ENCODE measurements at regions not wholly inside any gene's neighbourhood (a gene's known extent, or its start where the extent isn't known, plus 50 kb on each side); places are given as distances from the start of the nearest gene placed in this dataset.

DNA sequence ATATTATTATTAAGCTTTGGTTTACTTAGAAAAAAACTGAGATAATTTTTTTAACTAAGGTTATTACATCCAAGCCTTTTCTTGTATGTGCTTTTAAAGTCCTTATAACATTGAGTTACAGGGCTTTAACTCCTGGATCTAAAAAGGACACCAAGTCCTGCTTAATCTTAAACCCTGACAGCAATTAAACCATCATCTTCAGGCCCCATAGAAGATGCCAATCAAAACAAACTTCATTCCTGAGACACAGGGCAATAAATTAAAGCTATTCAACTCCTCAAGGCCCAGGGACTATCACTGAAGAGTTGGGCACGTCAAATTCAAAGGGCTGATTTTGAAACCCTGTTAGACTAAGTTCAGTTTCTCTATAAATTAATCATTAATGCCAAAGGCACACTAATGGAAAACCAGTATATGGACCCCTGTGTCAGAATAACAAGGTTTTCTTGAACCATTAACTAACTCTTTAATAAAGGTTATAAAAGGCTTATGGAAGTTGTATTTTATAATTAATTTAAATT, 1152.6 kb downstream of the NSUN3 start:
- no peaks in the 10 kb centered on the region for H3K27me3 Mint-ChIP-seq (ENCODE audit: low read depth)
- TF ChIP-seq, protein P1, sequence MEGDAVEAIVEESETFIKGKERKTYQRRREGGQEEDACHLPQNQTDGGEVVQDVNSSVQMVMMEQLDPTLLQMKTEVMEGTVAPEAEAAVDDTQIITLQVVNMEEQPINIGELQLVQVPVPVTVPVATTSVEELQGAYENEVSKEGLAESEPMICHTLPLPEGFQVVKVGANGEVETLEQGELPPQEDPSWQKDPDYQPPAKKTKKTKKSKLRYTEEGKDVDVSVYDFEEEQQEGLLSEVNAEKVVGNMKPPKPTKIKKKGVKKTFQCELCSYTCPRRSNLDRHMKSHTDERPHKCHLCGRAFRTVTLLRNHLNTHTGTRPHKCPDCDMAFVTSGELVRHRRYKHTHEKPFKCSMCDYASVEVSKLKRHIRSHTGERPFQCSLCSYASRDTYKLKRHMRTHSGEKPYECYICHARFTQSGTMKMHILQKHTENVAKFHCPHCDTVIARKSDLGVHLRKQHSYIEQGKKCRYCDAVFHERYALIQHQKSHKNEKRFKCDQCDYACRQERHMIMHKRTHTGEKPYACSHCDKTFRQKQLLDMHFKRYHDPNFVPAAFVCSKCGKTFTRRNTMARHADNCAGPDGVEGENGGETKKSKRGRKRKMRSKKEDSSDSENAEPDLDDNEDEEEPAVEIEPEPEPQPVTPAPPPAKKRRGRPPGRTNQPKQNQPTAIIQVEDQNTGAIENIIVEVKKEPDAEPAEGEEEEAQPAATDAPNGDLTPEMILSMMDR (IDR thresholded peaks at IDR 0.05; ENCODE audit: unreplicated experiment in 3 of 3) = no peak
- peaks cover 12% of the 10 kb centered on the region for H3K9me3 Mint-ChIP-seq
- no peak overlapping the region for H3K27ac Mint-ChIP-seq
- no peak overlapping the region for H3K4me3 Mint-ChIP-seq
- H3K36me3 Mint-ChIP-seq (ENCODE audit: low read depth) = peaks cover 6% of the 10 kb centered on the region
- no peaks in the 10 kb centered on the region for H3K4me1 Mint-ChIP-seq

DNA sequence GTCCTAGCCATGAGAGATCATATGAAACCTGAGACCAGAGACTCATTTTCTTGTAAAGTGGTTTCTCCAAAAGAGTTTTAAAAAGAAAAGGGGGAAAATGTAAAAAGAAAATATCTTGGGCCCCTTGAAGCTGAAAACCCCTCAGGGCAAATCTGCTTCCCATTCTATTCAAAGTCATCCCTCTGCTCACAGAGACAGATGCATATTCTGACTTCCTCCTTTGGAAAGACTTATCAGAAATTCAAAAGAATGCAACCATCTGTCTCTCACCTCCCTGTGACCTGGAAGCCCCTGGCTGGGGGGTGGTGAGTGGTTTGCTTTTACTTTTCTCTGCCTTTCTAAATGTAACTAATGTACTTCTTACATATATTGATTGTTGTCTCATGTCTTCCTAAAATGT, 1154.8 kb downstream of the NSUN3 start:
- H3K4me3 Mint-ChIP-seq = no peak overlapping the region
- no peaks in the 10 kb centered on the region for H3K27me3 Mint-ChIP-seq (ENCODE audit: low read depth)
- H3K9me3 Mint-ChIP-seq = peaks cover 12% of the 10 kb centered on the region
- no peak overlapping the region for H3K27ac Mint-ChIP-seq
- H3K4me1 Mint-ChIP-seq = no peaks in the 10 kb centered on the region
- TF ChIP-seq, protein P1 (IDR thresholded peaks at IDR 0.05; ENCODE audit: unreplicated experiment in 3 of 3) = no peak
- H3K36me3 Mint-ChIP-seq (ENCODE audit: low read depth) = peaks cover 6% of the 10 kb centered on the region

DNA sequence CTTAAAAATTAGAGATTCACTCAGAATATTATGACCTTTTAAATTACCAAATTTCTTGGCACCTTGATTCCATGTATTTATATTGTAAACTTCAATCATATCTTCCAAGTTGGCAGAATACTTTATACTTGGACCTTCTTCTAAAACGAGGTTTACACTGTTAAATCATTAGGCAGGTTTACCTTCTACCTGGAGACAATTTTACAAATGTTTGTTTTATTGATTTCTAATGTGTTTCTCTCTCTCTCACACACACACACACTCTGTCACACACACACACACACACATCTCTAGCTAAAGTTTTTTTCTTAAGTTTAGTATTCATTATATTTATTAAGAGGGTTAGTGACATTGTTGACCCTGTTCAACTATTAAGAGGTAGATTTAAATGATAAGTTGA, 1155.6 kb downstream of the NSUN3 start:
- Mint-ChIP-seq H3K36me3 (ENCODE audit: low read depth) (peaks cover 6% of the 10 kb centered on the region), H3K4me1 (no peaks in the 10 kb centered on the region), H3K4me3 (no peak overlapping the region), H3K27ac (no peak overlapping the region), H3K9me3 (peaks cover 12% of the 10 kb centered on the region), H3K27me3 (ENCODE audit: low read depth) (no peaks in the 10 kb centered on the region)
- TF ChIP-seq, protein P1 (IDR thresholded peaks at IDR 0.05; ENCODE audit: unreplicated experiment in 3 of 3) = no peak

DNA sequence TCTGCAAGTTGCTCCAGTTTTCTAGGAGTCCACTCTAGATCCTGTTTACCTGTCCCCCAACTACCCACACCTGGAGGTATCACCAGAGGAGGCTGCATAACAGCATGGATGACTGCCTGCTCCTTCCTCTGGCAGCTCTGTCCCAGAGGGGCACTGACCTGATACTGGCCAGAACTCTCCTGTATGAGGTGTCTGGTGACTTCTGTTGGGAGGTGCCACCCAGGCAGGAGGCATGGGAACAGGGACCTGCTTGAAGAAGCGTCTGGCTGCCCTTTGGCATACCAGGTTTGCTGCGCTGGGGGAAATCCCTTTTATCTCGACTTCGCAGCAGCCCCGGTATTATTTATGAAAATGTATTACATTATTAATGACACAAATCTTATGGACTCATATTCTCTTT, 1163.6 kb downstream of the NSUN3 start:
- Mint-ChIP-seq H3K9me3 (peaks cover 10% of the 10 kb centered on the region), H3K36me3 (ENCODE audit: low read depth) (no peaks in the 10 kb centered on the region), H3K27ac (no peak overlapping the region), H3K4me3 (no peak overlapping the region), H3K27me3 (ENCODE audit: low read depth) (no peaks in the 10 kb centered on the region), H3K4me1 (no peaks in the 10 kb centered on the region)
- TF ChIP-seq, protein P1 (IDR thresholded peaks at IDR 0.05; ENCODE audit: unreplicated experiment in 3 of 3) = no peak

DNA sequence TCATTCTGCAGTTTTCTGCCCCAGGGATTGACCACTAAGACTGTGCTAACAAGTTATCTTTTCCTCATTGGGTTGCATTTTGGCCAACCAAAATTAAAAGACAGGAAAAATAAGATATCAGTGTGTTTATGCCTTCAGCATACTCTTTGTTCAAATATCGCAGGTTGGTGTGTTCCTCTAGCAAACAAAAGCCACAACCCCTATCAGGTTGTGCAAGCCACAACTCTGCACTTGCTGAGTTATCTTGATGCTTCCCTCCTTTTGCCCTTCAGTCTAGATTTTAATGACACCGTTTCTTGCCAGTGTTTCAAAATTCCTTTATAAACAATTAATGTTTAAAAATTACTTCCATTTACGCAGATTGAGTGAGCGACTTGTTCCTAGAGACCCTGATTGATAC, 1164.2 kb downstream of the NSUN3 start:
- Mint-ChIP-seq H3K27ac (no peak overlapping the region), H3K27me3 (ENCODE audit: low read depth) (no peaks in the 10 kb centered on the region), H3K36me3 (ENCODE audit: low read depth) (no peaks in the 10 kb centered on the region), H3K9me3 (peaks cover 10% of the 10 kb centered on the region), H3K4me1 (no peaks in the 10 kb centered on the region), H3K4me3 (no peak overlapping the region)
- TF ChIP-seq, protein P1 (IDR thresholded peaks at IDR 0.05; ENCODE audit: unreplicated experiment in 3 of 3) = no peak

DNA sequence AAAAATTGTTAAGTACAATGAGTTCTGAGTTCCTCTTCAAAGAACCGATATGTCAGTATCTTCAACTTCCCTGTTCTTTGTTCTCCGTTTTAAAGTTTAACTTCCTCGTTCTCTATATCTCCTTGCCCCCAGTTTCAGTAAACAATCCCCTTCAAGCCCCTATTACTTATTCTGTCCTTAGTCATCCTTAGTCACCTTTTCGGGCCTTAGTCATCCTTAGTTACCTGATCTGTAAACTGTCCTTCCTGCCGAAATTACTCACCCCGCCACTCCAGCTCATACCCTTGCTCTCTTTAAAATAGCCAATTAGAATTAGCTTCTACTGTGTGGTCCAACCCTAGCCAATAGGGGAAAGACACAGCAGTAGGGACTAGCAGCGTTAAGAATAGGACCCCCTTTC, 1165.6 kb downstream of the NSUN3 start:
- Mint-ChIP-seq H3K4me1 (no peaks in the 10 kb centered on the region), H3K27ac (no peak overlapping the region), H3K9me3 (peaks cover 10% of the 10 kb centered on the region), H3K27me3 (ENCODE audit: low read depth) (no peaks in the 10 kb centered on the region), H3K36me3 (ENCODE audit: low read depth) (no peaks in the 10 kb centered on the region), H3K4me3 (no peak overlapping the region)
- TF ChIP-seq, protein P1 (IDR thresholded peaks at IDR 0.05; ENCODE audit: unreplicated experiment in 3 of 3) = no peak
